Gastroesophageal sphincter (tissue), 3 donors: ENCODE measurements at regions not wholly inside any gene's neighbourhood (a gene's known extent, or its start where the extent isn't known, plus 50 kb on each side); places are given as distances from the start of the nearest gene placed in this dataset.

Source experiments
- POLR2A ChIP-seq, 2 donors: fragments of 450-650 bp; IDR thresholded peaks; one replicate each; pipeline ENCODE4 v1.6.1; 2017; ENCODE audit warnings: antibody characterized with exemption in 2 of 2, mild to moderate bottlenecking in 2 of 2, moderate library complexity in 1 of 2
- TF ChIP-seq, protein P1 (sequence below), 4 experiments: fragments of 200-600 bp in 2 of 4; fragments of 450-650 bp in 2 of 4; sonication (generic) in 1 of 4; IDR thresholded peaks; one replicate each; pipeline ENCODE4 v1.5.1; 2017 to 2019; ENCODE audit warnings: antibody characterized with exemption in 4 of 4, mild to moderate bottlenecking in 2 of 4, moderate library complexity in 2 of 4

- TF ChIP-seq, protein P1, sequence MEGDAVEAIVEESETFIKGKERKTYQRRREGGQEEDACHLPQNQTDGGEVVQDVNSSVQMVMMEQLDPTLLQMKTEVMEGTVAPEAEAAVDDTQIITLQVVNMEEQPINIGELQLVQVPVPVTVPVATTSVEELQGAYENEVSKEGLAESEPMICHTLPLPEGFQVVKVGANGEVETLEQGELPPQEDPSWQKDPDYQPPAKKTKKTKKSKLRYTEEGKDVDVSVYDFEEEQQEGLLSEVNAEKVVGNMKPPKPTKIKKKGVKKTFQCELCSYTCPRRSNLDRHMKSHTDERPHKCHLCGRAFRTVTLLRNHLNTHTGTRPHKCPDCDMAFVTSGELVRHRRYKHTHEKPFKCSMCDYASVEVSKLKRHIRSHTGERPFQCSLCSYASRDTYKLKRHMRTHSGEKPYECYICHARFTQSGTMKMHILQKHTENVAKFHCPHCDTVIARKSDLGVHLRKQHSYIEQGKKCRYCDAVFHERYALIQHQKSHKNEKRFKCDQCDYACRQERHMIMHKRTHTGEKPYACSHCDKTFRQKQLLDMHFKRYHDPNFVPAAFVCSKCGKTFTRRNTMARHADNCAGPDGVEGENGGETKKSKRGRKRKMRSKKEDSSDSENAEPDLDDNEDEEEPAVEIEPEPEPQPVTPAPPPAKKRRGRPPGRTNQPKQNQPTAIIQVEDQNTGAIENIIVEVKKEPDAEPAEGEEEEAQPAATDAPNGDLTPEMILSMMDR (IDR thresholded peaks at IDR 0.05) = no peak
- no peak for TF ChIP-seq POLR2A (IDR thresholded peaks at IDR 0.05)
Observed at GRCh38 chr17:72580321-72581127, 459.7 kb downstream of the SOX9 start.
